ENCODE measurements at regions not wholly inside any gene's neighbourhood (a gene's known extent, or its start where the extent isn't known, plus 50 kb on each side); places are given as distances from the start of the nearest gene placed in this dataset.
"Not testable (repeated sequence)": the region's sequence is repeated elsewhere in the genome, so short reads cannot be mapped to it uniquely, and the experiment has no call there.

DNA sequence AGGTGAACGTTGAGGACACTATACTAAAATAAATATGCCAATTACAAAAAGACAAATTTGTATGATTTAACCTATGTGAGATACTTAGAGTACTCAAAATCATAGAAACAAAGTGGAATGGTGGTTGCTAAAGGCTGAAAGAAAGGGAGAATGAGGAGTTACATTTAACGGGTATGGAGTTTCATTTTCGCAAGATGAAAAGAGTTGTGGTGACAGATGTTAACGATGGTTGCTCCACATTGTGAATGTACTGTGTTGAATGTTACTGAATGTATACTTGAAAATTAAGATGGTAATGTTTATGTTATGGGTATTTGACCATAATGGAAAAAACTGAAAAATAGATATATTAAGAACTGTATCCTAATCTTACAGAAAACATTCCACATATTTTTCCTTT, 51.3 kb upstream of the MOCS2 start:
- DNase-seq (ENCODE audit: low spot score) (no peak), FAIRE-seq (no peak)

DNA sequence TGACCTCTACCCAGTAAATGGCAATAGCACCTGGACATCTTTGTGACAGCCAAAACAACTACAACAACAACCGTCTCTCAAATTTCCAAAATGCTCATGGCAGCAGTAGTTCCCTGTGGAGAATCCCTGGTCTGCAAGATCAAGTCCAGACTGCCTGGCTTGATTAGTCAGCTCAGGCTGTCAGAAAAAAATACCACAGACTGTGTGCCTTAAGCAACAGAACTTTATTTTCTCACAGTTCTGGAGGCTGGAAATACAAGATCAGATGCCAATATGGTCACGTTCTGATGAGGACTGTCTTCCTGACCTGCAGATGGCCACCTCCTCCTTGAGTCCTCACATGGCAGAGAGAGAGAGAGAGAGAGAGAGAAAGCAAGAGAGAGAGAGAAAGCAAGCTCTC, 52.3 kb upstream of the MOCS2 start:
- no peak for FAIRE-seq
- no peak for DNase-seq (ENCODE audit: low spot score)

DNA sequence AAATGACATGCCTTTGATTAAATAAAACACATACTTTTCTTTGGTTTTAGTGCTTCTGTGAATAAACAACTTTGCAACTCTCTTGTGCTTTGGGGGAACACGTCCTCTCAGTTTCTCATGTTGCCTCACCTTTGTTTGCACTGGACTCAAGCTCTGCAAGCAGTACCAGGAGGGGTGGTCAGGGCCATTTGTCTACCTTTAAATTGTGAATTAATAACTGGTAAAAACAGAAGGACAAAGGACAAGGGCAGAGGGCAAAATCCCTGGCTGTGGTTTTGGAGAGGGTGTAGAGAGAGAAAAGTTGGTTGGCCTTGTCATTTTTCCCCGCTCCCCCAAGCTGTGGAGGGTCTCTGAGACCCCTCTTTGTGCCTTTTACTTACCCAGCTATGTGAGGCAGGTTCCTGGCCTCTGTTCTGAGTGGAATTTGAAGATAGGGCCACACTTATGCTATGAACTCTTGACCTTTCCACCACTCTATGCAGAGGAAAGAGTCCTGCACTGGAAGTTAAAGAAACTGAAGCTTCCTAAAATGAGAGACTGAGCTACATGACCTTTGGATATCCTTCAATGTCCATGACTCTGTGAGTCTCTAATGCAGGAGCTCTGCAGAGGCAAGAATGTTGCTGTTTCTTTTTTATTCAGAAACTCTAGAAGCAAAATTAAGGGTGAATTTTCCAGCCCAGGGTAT, 55.1 kb upstream of the MOCS2 start:
- FAIRE-seq, result no peak
- DNase-seq (ENCODE audit: low spot score), result no peak

DNA sequence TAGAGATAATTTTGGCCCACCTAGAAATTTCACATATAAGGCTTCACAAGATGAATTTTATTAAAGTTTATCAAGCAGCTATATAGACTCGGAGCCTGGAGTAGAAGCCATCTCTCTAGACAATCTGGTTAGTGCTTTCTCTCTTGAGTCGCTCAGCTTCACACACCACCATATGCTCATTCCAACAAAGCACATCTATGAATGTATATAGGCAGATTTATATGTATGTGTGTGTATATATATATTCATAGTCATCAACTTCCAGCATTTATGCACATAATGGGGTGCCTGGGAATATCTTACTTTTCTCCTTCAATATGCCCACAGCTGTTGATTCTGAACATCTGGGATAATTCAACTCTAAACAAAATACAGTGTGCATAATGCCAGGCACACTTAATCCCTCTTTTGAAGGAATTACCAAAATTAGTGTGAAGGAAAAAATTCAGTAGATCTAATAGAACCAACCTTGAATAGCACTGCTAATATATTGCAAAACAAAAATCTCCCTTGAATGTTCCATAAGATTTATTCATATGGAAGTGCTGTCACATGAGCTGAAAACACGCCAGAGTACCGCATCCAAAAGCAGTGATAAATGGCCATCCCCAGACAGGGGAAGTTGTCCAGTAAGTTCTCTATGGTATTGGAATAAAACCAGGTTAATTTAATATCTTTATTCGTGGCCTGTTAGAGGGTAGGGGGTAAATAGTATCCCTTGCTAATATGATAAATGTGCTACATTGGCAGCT, 56.0 kb upstream of the MOCS2 start:
- DNase-seq (ENCODE audit: low spot score) (no peak), FAIRE-seq (no peak)

DNA sequence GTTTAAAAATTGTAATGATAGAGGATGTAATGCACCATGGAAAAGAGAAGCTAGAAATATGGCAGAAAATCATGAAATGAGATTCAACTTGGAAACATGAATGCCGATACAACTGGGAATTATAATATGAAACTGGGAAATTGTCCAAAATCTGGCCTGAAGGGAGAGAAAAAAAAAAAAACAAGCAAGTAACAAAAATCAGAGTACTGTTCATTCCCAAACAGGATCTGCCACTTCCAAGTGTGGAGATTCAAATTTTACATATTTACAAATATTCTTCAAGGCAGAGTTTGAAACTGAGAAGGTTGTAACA, 56.6 kb upstream of the MOCS2 start:
- FAIRE-seq (no peak), DNase-seq (ENCODE audit: low spot score) (no peak)

DNA sequence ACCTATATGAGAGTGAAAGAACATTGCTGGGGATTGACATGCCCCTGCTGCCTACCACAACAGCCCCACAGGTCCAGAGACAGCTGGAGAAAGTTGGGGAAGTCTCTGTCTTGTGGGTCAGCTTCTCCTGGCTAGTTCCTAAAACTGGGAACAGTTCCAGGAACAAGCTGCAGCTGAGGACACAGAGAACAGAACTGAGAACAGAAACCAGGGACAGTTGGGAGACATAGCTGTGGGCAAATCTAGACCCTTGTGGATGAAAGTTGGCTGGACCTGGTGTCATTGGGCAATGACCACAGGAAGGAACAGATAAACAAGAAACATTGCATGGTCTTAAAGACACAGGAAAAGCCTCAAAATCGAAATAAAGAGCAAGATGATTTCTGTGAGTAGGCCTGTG, 58.3 kb upstream of the MOCS2 start:
- FAIRE-seq (no peak), DNase-seq (ENCODE audit: low spot score) (no peak)

DNA sequence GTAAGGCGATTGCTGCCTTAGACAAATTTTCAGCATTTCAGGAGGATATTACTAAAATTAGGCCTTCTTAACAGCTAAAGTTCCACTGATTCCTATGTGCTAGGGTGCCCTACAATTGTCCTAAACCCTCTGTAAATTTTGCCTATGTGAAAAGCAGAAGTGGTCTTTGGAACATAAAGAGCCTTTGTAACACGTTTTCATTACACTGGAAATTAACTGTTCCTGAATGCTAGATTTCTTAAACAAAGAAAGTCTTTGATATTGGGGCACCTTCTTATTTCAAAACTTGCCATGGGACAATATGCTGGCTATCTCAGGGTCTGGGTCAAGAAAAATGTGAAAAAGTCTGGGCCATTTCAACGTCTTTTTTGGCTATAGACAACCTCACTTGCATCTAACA, 60.4 kb upstream of the MOCS2 start:
- FAIRE-seq (no peak), DNase-seq (ENCODE audit: low spot score) (no peak)

DNA sequence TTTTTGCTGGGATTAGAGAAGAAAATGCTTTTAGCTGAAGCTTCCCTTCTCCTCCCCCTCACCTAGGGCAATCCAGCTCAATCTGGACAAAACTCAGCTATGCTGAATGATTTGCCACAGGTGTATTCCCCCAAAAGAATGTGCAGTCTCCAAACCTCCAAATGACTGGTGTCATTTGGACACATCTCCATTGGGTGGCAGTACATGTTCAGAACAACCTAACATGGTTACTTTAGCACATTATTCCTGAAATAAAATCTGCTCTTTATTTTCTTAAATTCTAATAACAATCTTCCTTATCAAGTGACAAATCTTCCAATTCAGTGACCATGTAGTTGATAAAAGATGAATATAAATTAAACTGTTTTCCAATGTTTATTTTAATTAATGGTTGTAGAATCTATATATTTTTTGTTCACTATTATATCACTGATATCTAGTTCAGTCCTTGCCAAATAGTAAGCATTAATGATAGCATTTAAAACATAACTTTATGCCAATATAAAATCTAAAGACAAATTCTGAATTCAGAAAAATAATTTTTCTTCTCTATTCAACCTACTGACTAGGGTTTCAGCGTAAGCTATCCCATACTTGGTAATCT, 61.3 kb upstream of the MOCS2 start:
- DNase-seq (ENCODE audit: low spot score), result peak; percentile 53
- peak; percentile 74 for FAIRE-seq

DNA sequence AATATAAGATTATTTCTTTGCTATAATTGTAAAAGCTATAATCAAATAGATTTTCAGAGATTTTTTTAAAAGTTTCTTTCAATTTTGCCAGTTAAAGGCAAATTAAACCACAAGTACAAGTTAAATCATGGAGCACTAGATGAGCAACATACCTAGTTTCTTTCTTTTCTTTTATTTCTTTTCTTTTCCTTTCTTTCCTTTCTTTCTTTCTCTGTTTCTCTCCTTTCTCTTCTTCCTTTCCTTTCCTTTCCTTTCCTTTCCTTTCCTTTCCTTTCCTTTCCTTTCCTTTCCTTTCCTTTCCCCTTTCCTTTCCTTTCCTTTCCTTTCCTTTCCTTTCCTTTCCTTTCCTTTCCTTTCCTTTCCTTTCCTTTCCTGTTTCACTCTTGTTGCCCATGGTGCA, 62.5 kb upstream of the MOCS2 start:
- not testable (repeated sequence) for FAIRE-seq; DNase-seq (ENCODE audit: low spot score)

DNA sequence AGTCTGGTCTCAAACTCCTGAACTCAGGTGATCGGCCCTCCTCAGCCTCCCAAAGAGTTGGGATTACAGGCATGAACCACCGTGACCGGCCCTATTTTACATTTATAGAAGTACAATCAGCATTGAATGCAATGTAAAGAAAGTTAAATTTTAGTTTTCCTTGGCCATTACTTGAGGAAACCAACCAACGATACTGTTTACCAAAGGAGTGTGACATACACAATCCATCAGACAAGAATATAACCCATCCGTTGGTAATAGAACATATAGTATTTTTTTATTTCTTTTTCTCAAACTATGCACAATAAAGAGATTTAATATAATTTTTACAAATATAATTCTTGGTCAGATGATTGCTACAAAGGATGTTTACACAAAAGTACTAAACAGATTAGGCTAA, 63.1 kb upstream of the MOCS2 start:
- DNase-seq (ENCODE audit: low spot score) (no peak), FAIRE-seq (no peak)

DNA sequence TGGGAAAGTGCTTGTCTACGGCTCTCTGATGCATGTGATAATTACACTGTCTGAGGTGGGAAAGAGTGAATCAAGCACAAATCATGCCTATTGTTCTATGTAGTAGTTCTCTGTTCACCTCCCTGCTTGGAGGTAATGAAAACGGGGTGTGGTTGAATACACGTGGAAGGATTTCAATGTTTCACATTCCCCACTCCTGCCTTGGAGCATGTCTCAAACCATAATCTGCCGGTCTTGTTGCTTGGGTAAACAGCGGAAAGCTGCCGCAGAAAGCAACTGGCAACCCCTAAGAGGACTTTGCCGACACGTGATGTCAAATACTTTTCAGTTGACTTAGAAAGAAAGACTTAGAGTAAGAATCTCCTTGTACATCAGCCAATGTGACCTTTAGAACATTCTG, 63.5 kb upstream of the MOCS2 start:
- no peak for DNase-seq (ENCODE audit: low spot score)
- no peak for FAIRE-seq

DNA sequence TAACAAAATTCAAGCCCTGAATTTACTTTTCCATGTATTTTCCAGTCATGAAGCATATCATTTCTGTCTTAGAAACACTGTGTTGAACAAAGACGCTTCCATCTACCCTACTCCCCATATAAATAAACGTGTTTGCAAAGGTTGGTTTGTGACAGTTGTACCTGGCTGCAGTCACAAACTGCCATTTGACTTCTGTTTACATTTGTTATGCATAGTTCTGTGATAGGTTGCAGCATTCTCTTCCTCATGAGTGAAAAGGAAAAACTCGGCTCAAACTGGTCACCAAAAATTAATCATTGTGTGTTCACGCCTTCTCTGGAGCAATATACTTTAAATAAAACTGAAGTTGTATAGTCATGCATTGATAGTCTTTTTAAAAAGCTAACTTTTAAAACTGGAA, 69.3 kb upstream of the MOCS2 start:
- DNase-seq (ENCODE audit: low spot score) (no peak), FAIRE-seq (no peak)

DNA sequence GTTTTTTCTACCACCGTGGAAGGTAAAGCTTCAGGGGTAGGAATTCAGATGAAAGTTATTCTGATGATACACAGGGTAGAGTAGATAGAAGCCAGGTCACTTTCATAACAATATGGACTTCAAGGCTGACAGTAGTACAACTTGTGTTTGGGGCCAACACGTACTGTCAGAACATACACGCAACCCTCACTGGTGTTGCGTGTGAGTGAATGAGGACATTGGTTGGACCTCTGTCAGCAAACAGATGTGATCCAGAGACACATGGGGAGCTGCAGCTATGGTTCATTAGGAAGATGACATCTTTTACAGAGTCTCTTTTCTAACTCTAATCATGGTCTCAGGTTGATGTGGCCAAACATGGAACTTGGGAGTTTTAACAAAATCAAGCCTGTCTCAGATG, 70.1 kb upstream of the MOCS2 start:
- FAIRE-seq (no peak), DNase-seq (ENCODE audit: low spot score) (no peak)

DNA sequence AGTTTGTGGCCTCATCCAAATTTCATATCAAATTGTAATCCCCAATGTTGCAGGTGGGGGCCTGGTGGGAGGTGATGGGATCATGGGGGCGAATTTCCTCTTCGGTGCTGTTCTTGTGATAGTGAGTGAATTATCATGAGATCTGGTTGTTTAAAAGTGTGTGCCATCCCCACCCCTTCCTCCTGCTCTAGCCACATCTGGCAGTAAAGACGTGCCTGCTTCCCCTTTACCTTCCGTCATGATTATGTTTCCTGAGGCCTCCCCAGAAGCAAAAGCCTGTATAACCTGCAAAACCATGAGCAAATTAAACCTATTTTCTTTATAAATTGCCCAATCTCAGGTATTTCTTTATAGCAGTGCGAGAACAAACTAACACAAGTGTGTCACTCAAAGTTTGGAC, 71.0 kb upstream of the MOCS2 start:
- DNase-seq (ENCODE audit: low spot score) (no peak), FAIRE-seq (no peak)

DNA sequence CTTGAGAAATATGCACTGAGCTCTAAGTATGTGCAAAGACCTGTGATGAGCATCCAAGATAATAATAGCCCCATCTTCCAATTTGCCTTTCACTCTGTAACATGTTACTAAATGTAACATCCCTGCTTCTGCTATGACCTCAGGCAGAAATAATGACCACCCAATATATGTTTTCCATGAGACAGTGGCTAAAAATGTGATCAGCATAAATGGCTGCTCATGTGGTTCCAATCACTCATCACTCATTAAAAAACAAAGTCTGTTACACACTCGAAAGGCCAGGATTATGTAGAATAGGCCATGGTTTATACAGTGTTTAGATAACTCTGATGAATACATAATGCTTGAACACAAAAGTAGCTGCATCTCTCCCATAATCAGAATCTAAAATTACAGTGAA, 71.4 kb upstream of the MOCS2 start:
- FAIRE-seq (no peak), DNase-seq (ENCODE audit: low spot score) (no peak)

DNA sequence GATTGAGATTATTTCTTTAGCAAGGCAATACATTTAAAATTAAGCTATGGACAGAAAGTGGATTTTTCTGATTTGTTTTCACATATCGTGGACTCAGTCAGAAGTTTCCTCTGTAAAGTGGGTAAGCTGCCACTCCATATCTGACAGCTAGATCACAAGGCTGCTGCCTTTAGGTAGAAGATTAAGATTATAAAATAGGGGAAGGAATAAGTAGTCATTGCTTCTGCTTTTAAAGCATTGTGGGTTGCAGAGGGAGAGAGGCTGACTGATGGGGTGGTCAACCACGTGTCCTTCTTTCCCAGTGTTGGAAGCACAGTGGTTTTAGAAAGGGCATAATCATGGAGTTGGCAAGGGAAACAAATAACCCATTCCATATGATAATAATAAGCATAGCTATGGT, 74.3 kb upstream of the MOCS2 start:
- DNase-seq (ENCODE audit: low spot score) (no peak), FAIRE-seq (no peak)

DNA sequence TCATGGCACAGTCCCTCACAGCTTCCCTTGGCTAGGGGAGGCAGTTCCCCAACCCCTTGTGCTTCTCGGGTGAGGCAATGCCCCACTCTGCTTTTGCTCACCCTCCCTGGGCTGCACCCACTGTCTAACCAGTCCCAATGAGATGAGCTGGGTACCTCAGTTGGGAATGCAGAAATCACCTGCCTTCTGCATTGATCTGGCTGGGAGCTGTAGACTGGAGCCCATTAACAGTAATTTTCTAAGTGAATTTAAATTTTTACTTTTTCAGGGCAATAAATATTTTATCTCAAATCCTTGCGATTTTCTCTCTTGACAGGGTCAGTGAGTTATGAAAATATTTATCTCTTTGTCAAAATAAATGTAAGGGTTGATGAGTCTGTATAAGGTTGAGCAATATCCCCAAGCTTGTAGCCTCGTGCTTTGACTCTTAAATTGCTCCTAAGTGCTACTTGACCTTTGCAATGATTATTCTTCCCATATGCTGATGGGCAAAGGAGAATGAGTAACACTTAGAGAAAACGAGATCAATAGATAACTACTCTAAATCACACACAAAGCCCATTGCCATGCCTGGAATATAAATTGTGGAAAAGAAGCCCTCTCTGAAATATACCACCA, 82.1 kb upstream of the MOCS2 start:
- DNase-seq (ENCODE audit: low spot score), result no peak
- no peak for FAIRE-seq

DNA sequence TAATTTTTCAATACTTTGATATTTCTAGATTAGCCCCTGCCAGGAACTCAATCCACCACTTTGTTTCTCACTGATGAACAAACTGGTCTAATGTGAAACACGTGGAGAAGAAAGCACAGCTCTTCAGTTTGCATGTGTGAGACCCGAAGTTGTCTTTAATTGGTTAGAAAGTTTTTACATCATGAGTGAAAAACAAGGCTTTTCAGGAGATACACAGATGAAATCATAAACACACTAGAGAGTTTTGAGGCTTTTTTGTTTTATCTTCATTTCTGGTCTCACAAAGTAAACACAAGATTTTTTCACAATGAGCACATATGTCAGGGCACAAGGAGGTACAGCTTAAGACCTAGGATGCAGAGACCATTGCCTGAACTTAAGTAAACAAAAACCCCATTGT, 84.5 kb upstream of the MOCS2 start:
- FAIRE-seq (no peak), DNase-seq (ENCODE audit: low spot score) (no peak)

DNA sequence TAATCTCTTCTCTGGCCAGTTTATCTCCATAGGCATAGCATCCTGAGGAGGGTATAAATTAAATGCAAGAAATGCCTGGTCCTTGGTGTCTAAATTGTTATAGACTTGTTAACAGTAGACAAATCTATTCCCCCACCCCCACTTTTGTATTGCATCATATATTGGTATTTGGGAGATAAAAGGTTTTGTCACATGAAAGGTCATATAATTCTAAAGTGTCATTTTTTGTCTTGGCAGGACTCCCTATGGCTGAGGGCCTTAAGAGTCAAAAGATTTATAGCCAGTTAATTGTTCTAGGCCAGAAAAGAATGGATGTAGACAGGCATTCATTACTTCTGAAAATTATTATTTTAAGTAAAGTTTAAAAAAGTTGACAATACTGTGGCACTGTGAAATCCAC, 90.3 kb upstream of the MOCS2 start:
- FAIRE-seq, result no peak
- no peak for DNase-seq (ENCODE audit: low spot score)

DNA sequence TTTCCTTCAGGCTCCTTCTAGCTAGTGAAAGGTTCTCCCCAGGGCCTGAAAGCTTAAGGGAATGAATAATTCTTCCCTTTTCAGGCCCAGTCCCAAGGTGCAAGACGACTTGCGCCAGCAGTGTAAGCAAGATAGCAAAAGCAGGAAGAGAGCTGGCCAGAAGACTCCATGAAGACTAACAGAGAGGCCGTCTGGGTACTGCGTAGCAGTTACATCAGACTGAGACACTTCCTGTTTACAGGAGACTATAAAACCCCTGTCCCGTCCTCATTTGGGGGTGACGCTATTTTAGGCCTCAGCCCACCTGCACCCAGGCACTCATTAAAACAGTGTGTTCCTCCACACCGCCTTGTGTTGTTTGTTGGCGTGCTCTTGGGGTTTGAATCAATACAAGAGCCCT, 90.7 kb upstream of the MOCS2 start:
- FAIRE-seq, result no peak
- DNase-seq (ENCODE audit: low spot score), result no peak

DNA sequence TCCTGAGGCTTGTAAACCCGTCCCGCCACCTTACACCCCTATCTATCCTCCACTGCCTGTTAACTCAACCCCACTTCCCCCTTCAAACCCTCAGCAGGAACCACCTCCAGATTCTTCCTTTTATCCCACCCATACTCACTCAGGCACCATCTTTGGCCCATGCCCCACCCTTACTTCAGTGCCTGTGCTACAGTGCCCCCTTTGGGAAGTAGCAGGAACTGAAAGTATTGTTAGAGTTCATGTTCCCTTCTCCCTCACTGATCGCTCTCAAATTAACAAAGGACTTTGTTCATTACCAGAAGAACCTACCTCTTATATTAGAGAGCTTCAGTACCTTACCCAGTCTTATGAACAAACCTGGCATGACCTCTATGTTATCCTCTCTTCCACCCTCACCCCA, 92.2 kb upstream of the MOCS2 start:
- DNase-seq (ENCODE audit: low spot score), result no peak
- FAIRE-seq, result no peak

DNA sequence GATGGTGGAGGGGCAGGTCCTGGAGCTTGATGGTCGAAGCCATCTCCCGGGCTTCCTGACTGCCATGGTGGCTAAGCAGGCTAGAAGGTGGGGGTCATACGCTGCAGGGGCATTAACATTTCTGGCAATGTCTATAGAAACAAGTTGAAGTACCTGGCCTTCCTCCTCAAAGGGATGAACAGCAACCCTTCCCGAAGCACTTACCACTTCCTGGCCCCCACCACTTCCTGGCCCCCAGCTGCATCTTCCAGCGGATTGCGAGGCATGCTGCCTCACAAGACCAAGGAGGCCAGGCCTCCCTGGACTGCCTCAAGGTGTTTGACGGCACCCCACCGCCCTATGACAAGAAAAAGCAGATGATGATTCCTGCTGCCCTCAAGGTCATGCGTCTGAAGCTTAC, 97.0 kb upstream of the MOCS2 start:
- DNase-seq (ENCODE audit: low spot score) (no peak), FAIRE-seq (no peak)

DNA sequence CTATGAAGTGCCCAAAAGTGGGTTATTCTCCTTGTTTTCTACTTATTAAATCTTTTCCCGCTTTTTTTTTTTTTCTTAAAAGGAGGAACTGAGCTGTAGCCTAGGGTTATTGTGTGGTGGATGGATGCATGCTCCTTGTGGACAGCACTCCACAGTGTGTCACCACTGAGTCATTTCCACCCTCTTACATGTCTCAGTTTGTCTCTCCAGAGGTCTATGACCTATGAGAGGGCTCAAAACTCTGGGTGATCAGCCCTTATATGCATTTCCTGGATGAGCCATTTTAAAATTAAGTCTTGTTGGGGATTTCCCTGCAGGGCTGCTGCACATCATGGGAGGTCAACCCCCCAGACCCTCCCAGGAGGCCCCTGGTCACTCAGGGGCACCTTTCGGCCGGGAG, 102.2 kb upstream of the MOCS2 start:
- DNase-seq (ENCODE audit: low spot score) (no peak), FAIRE-seq (no peak)

Data from urothelium cell line (cell line).